GM12878 (cell line): ENCODE measurements at regions not wholly inside any gene's neighbourhood (a gene's known extent, or its start where the extent isn't known, plus 50 kb on each side); places are given as distances from the start of the nearest gene placed in this dataset.
"Not testable (repeated sequence)": the region's sequence is repeated elsewhere in the genome, so short reads cannot be mapped to it uniquely, and the experiment has no call there.

Experiments
- ATAC-seq: fragments of 200-7000 bp; cut with Tn5 transposase; 3 replicates; pipeline ENCODE4 v1.9.1; 2020; ENCODE audit warnings: mild to moderate bottlenecking, moderate library complexity
- BruUV-seq: library from RNA; stranded (reverse); fragments of 400-500 nt; replicated peaks from 2 replicates; lab custom pipeline; 2021; lab: Mats Ljungman, UMichigan
- CTCF ChIA-PET: fragments of 300-600 bp; sonication (Branson Sonifier 250); formaldehyde crosslinking; extraction: SDS; loops from one replicate; lab custom pipeline; 2021; ENCODE audit warnings: inconsistent platforms; lab: Yijun Ruan, JAX
- POLR2A ChIA-PET: fragments of 350-600 bp; formaldehyde crosslinking; extraction: SDS; loops from one replicate; lab custom pipeline; 2021; ENCODE audit warnings: inconsistent platforms; lab: Charles Lee
- RAD21 ChIA-PET: fragments of 300-600 bp; sonication (Branson Sonifier 250); formaldehyde crosslinking; loops from one replicate; lab custom pipeline; 2023; ENCODE audit warnings: antibody characterized with exemption; ENCODE audit not compliant: unreplicated experiment; lab: Charles Lee
- SMC1A ChIA-PET: fragments of 300-600 bp; sonication (Branson Sonifier 250); formaldehyde crosslinking; loops from one replicate; lab custom pipeline; 2023; ENCODE audit not compliant: unreplicated experiment, uncharacterized antibody; lab: Charles Lee
- DNase-seq: peaks from one replicate; pipeline ENCODE4 v3.0.0-alpha.2; 2011; ENCODE audit warnings: low read depth, low spot score
- FAIRE-seq: peaks from 3 replicates; lab custom pipeline; 2011; peaks lifted over from hg19 to GRCh38; lab: Jason Lieb, UNC
- H2AFZ ChIP-seq: 2 replicates; pipeline ENCODE4 v1.6.0; 2011; ENCODE audit warnings: low read depth, low read length, control low read depth; ENCODE audit not compliant: control insufficient read depth
- H3K27ac ChIP-seq: 2 replicates; pipeline ENCODE4 v1.5.1; 2011; ENCODE audit warnings: control low read depth; ENCODE audit not compliant: control insufficient read depth, insufficient read depth
- H3K27me3 ChIP-seq, 2 experiments: replicated peaks in 1 of 2; 2 replicates each; pipeline versions ENCODE4 v1.6.0 to v1.6.1; 2011; ENCODE audit warnings: low read length in 1 of 2; ENCODE audit not compliant: control insufficient read depth in 2 of 2, insufficient read depth in 2 of 2
- H3K36me3 ChIP-seq, 2 experiments: 2 replicates each; pipeline ENCODE4 v1.5.1; 2011; ENCODE audit warnings: low read length in 1 of 2; ENCODE audit not compliant: control insufficient read depth in 2 of 2, insufficient read depth in 2 of 2
- H3K4me1 ChIP-seq: 2 replicates; pipeline ENCODE4 v1.6.1; 2011; ENCODE audit warnings: mild to moderate bottlenecking, low read length, moderate library complexity, mixed read lengths; ENCODE audit not compliant: control insufficient read depth, insufficient read depth
- H3K4me2 ChIP-seq: 2 replicates; pipeline ENCODE4 v1.6.0; 2011; ENCODE audit warnings: control low read depth; ENCODE audit not compliant: control insufficient read depth, insufficient read depth
- H3K4me3 ChIP-seq: fragments of 200-600 bp; sonication (generic); 2 replicates; pipeline ENCODE4 v1.5.1; 2016
- H3K79me2 ChIP-seq: 2 replicates; pipeline ENCODE4 v1.6.0; 2011; ENCODE audit warnings: low read length; ENCODE audit not compliant: control insufficient read depth, insufficient read depth
- H3K9ac ChIP-seq: 2 replicates; pipeline ENCODE4 v1.8.0; 2011; ENCODE audit warnings: low read length, control low read depth, mixed read lengths; ENCODE audit not compliant: control insufficient read depth, insufficient read depth
- H3K9me3 ChIP-seq: replicated peaks from 3 replicates; pipeline ENCODE4 v1.5.1; 2011; ENCODE audit warnings: mild to moderate bottlenecking, low read length; ENCODE audit not compliant: control insufficient read depth, insufficient read depth
- H4K20me1 ChIP-seq: 2 replicates; pipeline ENCODE4 v1.6.0; 2011; ENCODE audit not compliant: control insufficient read depth, insufficient read depth
- CREB1 ChIP-seq: IDR thresholded peaks from 2 replicates; pipeline ENCODE4 v1.6.1; 2012; ENCODE audit warnings: low read depth, mild to moderate bottlenecking, inconsistent platforms
- MLLT1 ChIP-seq: fragments of 450-650 bp; IDR thresholded peaks from 2 replicates; pipeline ENCODE4 v1.6.1; 2016; ENCODE audit warnings: mild to moderate bottlenecking
- NR2C1 ChIP-seq: fragments of 450-650 bp; IDR thresholded peaks from 2 replicates; pipeline ENCODE4 v1.6.1; 2017; ENCODE audit warnings: antibody characterized with exemption, mild to moderate bottlenecking, moderate library complexity
- PAX8 ChIP-seq: fragments of 450-650 bp; IDR thresholded peaks from 2 replicates; pipeline ENCODE4 v1.6.1; 2017; ENCODE audit warnings: mild to moderate bottlenecking, moderate library complexity
- SUPT20H ChIP-seq: IDR thresholded peaks from 2 replicates; pipeline ENCODE4 v1.6.1; 2011; ENCODE audit warnings: low read depth, mild to moderate bottlenecking, low read length, moderate library complexity, borderline replicate concordance; ENCODE audit not compliant: control insufficient read depth
- YBX1 ChIP-seq: fragments of 450-650 bp; IDR thresholded peaks from 2 replicates; pipeline ENCODE4 v1.6.1; 2016; ENCODE audit warnings: antibody characterized with exemption
- WGBS: methylation state at CpG from one replicate; pipeline ENCODE4 v1.1.6; 2016; ENCODE audit warnings: low lambda C conversion rate; ENCODE audit not compliant: insufficient replicate concordance, insufficient coverage; ENCODE audit errors: missing lambda C conversion rate; 5-methylcytosine and 5-hydroxymethylcytosine counted together
- in situ Hi-C: fragments of 300-500 bp; cut with MboI; formaldehyde crosslinking; loops from 9 replicates; pipeline ENCODE4 v1.14.3; 2018; ENCODE audit warnings: mixed read lengths
- intact Hi-C: fragments of 100-400 bp; cut with micrococcal nuclease; formaldehyde crosslinking; loops from one replicate; pipeline ENCODE4 v1.14.2; 2022; ENCODE audit not compliant: unreplicated experiment

- POLR2A ChIA-PET: interaction anchor here (1.3 to 1.6 kb wide), 2 partner anchors 20 to 171 kb away, joined by 3 to 4 read pairs; no protein-coding TSS in a partner anchor
Observed at GRCh38 chr10:3954615-3955014, 169.6 kb upstream of the KLF6 start.

GRCh38 chr10:3954007-3954406, 169.0 kb upstream of the KLF6 start:
- H3K27ac ChIP-seq, H3K27me3 ChIP-seq, in situ Hi-C loops, DNase-seq, H3K4me2 ChIP-seq, RAD21 ChIA-PET, ATAC-seq, H3K4me3 ChIP-seq, H3K9me3 ChIP-seq, FAIRE-seq, H3K36me3 ChIP-seq, H3K4me1 ChIP-seq, H3K79me2 ChIP-seq, H4K20me1 ChIP-seq, H3K9ac ChIP-seq, CTCF ChIA-PET, intact Hi-C loops, BruUV-seq, H2AFZ ChIP-seq: not testable (repeated sequence)
- WGBS: 95% methylated on average over 1 of the region's 1 CpG
- ChIA-PET SMC1A (interaction anchor here (1.4 kb wide), 1 partner anchor 17 kb away, joined by 3 read pairs; no protein-coding TSS in a partner anchor), POLR2A (interaction anchor here (0.6 to 1.6 kb wide), 2 partner anchors 171 to 780 kb away, joined by 3 to 4 read pairs; no protein-coding TSS in a partner anchor)

More at GRCh38 chr10:3954615-3955014, 169.6 kb upstream of the KLF6 start:
- H3K4me2 ChIP-seq: no peak overlapping the region
- no TSS peak for BruUV-seq
- WGBS: 77% methylated on average over 4 of the region's 4 CpGs
- CTCF ChIA-PET: interaction anchor here (0.6 kb wide), 1 partner anchor 97 kb away, joined by 3 read pairs; no protein-coding TSS in a partner anchor
- H2AFZ ChIP-seq: no peak overlapping the region
- H3K36me3 ChIP-seq: no peaks in the 10 kb centered on the region
- FAIRE-seq (no peak), DNase-seq (no peak), ATAC-seq (no peak)
- H3K4me3 ChIP-seq: no peak overlapping the region
- TF ChIP-seq CREB1 (no peak), MLLT1 (no peak), YBX1 (no peak), PAX8 (no peak), NR2C1 (no peak), SUPT20H (no peak)
- no peaks in the 10 kb centered on the region for H3K4me1 ChIP-seq
- in situ Hi-C loops (no loop called here), intact Hi-C loops (no loop called here)
- SMC1A ChIA-PET: interaction anchor here (1.4 to 2.1 kb wide), 3 partner anchors 16 to 19 kb away, joined by 3 to 7 read pairs (median 3); no protein-coding TSS in a partner anchor
- H3K9ac ChIP-seq: no peak overlapping the region
- H3K9me3 ChIP-seq: no peaks in the 10 kb centered on the region
- no peak overlapping the region for H3K27ac ChIP-seq
- RAD21 ChIA-PET: interaction anchor here (0.7 kb wide), 1 partner anchor 910 kb away, joined by 3 read pairs; no protein-coding TSS in a partner anchor
- H3K79me2 ChIP-seq: no peaks in the 10 kb centered on the region
- no peaks in the 10 kb centered on the region for H4K20me1 ChIP-seq
- H3K27me3 ChIP-seq: no peaks in the 10 kb centered on the region
